ENCODE measurements at regions not wholly inside any gene's neighbourhood (a gene's known extent, or its start where the extent isn't known, plus 50 kb on each side); places are given as distances from the start of the nearest gene placed in this dataset.

- Histone ChIP-seq H2BK120ac (ENCODE audit: low read depth, low read length) (no peak overlapping the region), H3K56ac (ENCODE audit: extremely low read depth, insufficient read depth, low read length) (no peak overlapping the region), H3K4me1 (ENCODE audit: control insufficient read depth, insufficient read depth, low read length) (no peaks in the 10 kb centered on the region), H3K79me1 (ENCODE audit: low read depth in 1 of 2, low read length in 2 of 2) (no peaks in the 10 kb centered on the region), H3K23ac (ENCODE audit: low read depth, low read length) (no peak overlapping the region), H3K27ac (ENCODE audit: insufficient read depth, low read length) (no peak overlapping the region), H3K18ac (ENCODE audit: low read depth, low read length) (no peak overlapping the region), H3K9me3 (ENCODE audit: control insufficient read depth, insufficient read depth, low read length) (no peaks in the 10 kb centered on the region), H2AK5ac (ENCODE audit: low read depth, low read length) (no peak overlapping the region), H4K5ac (ENCODE audit: low read depth, low read length) (no peak overlapping the region), H2AFZ (replicated peaks; ENCODE audit: low read length, poor library complexity) (no peak overlapping the region), H3K27me3 (ENCODE audit: control insufficient read depth, insufficient read depth, low read length) (no peaks in the 10 kb centered on the region), H4K20me1 (ENCODE audit: insufficient read depth, low read length) (no peaks in the 10 kb centered on the region), H3K4me2 (ENCODE audit: low read depth, low read length) (no peak overlapping the region), H3K9me1 (ENCODE audit: insufficient read depth, low read length) (no peaks in the 10 kb centered on the region), H2BK15ac (ENCODE audit: low read depth, low read length) (no peak overlapping the region), H3K36me3 (ENCODE audit: control insufficient read depth, insufficient read depth, low read length) (no peaks in the 10 kb centered on the region), H3K14ac (replicated peaks; ENCODE audit: low read depth, low read length) (no peak overlapping the region), H3K9ac (ENCODE audit: low read depth, low read length) (no peak overlapping the region), H2AK9ac (replicated peaks; ENCODE audit: low read depth, low read length, poor library complexity) (no peak overlapping the region), H2BK5ac (ENCODE audit: low read depth, low read length, poor library complexity, severe bottlenecking) (no peak overlapping the region), H4K91ac (ENCODE audit: insufficient read depth, low read depth, low read length) (no peak overlapping the region), H4K8ac (ENCODE audit: low read depth in 2 of 2, low read length in 2 of 2) (no peak overlapping the region), H2BK20ac (ENCODE audit: low read depth, low read length) (no peak overlapping the region), H3K4me3 (ENCODE audit: insufficient read depth, low read depth, low read length) (no peak overlapping the region), H3K4ac (ENCODE audit: low read depth, low read length) (no peak overlapping the region)
- POLR2A ChIA-PET (ENCODE audit: unreplicated experiment) = no interaction called here
- 78% methylated on average over 4 of the region's 8 CpGs; no CpG with 5 or more reads in 1 of the 2 experiments for WGBS, 2 experiments (ENCODE audit: extremely low coverage in 2 of 2, insufficient read length in 1 of 2)
- dilution Hi-C loops (cut with HindIII; ENCODE audit: low sequenced_read_pairs, unreplicated experiment) = no loop called here
- no TSS peak for BruUV-seq (replicated peaks)
- CTCF ChIA-PET = no interaction called here
- intact Hi-C loops (cut with micrococcal nuclease) = loop anchor here (10.0 kb wide), 1 partner anchor 137 kb away; no protein-coding TSS in a partner anchor
- ATAC-seq (ENCODE audit: low read depth) (no peak), DNase-seq (no peak)
- TF ChIP-seq MXI1 (IDR thresholded peaks at IDR 0.05; ENCODE audit: borderline replicate concordance, low read depth, low read length) = no peak
- TF ChIP-seq POLR2A (IDR thresholded peaks at IDR 0.05; ENCODE audit: low read depth, low read length) = no peak
- no peak for TF ChIP-seq MAFK (IDR thresholded peaks at IDR 0.05; ENCODE audit: low read depth, low read length)
- no peak for TF ChIP-seq FOS (IDR thresholded peaks at IDR 0.05; ENCODE audit: low read depth, low read length)
- no peak for TF ChIP-seq RFX5 (IDR thresholded peaks at IDR 0.05; ENCODE audit: low read depth, low read length)
- TF ChIP-seq NFE2L2 (IDR thresholded peaks at IDR 0.05; ENCODE audit: low read depth, low read length) = no peak
- TF ChIP-seq SMC3 (IDR thresholded peaks at IDR 0.05; ENCODE audit: low read depth, low read length) = no peak
- no peak for TF ChIP-seq BHLHE40 (IDR thresholded peaks at IDR 0.05; ENCODE audit: low read depth, low read length)
- in situ Hi-C loops (cut with MboI; ENCODE audit: low sequenced_read_pairs) = no loop called here
Observed at GRCh38 chr7:35401217-35401879, 147.4 kb upstream of the TBX20 start.

Data from IMR-90 (cell line).